Common myeloid progenitor, CD34-positive (primary cell): ENCODE measurements at regions not wholly inside any gene's neighbourhood (a gene's known extent, or its start where the extent isn't known, plus 50 kb on each side); places are given as distances from the start of the nearest gene placed in this dataset.
A peak's percentile ranks its signal among the peaks of the same experiment; 100 is the strongest.

Experiments used
- CTCF ChIA-PET: fragments of 350-600 bp; sonication (Branson Sonifier 250); formaldehyde crosslinking; loops from one replicate; lab custom pipeline; 2021; ENCODE audit warnings: antibody characterized with exemption; lab: Charles Lee
- POLR2A ChIA-PET: fragments of 350-600 bp; sonication (Branson Sonifier 250); formaldehyde crosslinking; loops from one replicate; lab custom pipeline; 2021; ENCODE audit warnings: antibody characterized with exemption; lab: Charles Lee
- DNase-seq, 3 donors: peaks; one replicate each; pipeline versions ENCODE4 v3.0.0 to v3.0.0-alpha.2; 2013
- H3K27ac ChIP-seq, 2 experiments: 1 replicate in 1 of 2; 2 replicates in 1 of 2; pipeline ENCODE4 v1.7.0; 2013; ENCODE audit warnings: inconsistent platforms in 2 of 2, low read length in 2 of 2, mild to moderate bottlenecking in 2 of 2, low read depth in 1 of 2, moderate library complexity in 1 of 2; ENCODE audit not compliant: severe bottlenecking in 2 of 2, insufficient read depth in 1 of 2, poor library complexity in 1 of 2
- H3K27me3 ChIP-seq, 5 experiments: replicated peaks in 2 of 5; 1 replicate in 3 of 5; 2 replicates in 2 of 5; pipeline versions ENCODE4 v1.6.1 to v1.7.0; 2013; ENCODE audit warnings: low read length in 4 of 5, mild to moderate bottlenecking in 2 of 5, moderate library complexity in 2 of 5, inconsistent platforms in 1 of 5; ENCODE audit not compliant: insufficient read depth in 5 of 5, control insufficient read depth in 4 of 5
- H3K36me3 ChIP-seq, 4 experiments: 1 replicate in 2 of 4; 2 replicates in 2 of 4; pipeline versions ENCODE4 v1.6.1 to v1.7.0; 2013; ENCODE audit warnings: low read length in 3 of 4, control low read depth in 1 of 4, mild to moderate bottlenecking in 1 of 4; ENCODE audit not compliant: control insufficient read depth in 4 of 4, insufficient read depth in 4 of 4
- H3K4me1 ChIP-seq, 4 experiments: 1 replicate in 3 of 4; 2 replicates in 1 of 4; pipeline versions ENCODE4 v1.6.1 to v1.7.1; 2013; ENCODE audit warnings: low read length in 3 of 4, mild to moderate bottlenecking in 3 of 4, control low read depth in 1 of 4, inconsistent platforms in 1 of 4, moderate library complexity in 1 of 4; ENCODE audit not compliant: control insufficient read depth in 4 of 4, insufficient read depth in 4 of 4; ENCODE audit errors: control extremely low read depth in 1 of 4
- H3K4me3 ChIP-seq, 7 experiments: 1 replicate in 4 of 7; 2 replicates in 3 of 7; pipeline versions ENCODE4 v1.5.1 to v1.7.0; 2013; ENCODE audit warnings: mild to moderate bottlenecking in 7 of 7, low read length in 6 of 7, moderate library complexity in 6 of 7, inconsistent platforms in 2 of 7, low read depth in 2 of 7, control low read depth in 1 of 7; ENCODE audit not compliant: insufficient read depth in 4 of 7, control insufficient read depth in 1 of 7; ENCODE audit errors: extremely low read depth in 1 of 7
- H3K9me3 ChIP-seq, 5 experiments: 1 replicate in 4 of 5; 2 replicates in 1 of 5; pipeline versions ENCODE4 v1.6.1 to v1.7.1; 2013; ENCODE audit warnings: low read length in 4 of 5, mild to moderate bottlenecking in 2 of 5, inconsistent platforms in 1 of 5, low read depth in 1 of 5, moderate library complexity in 1 of 5; ENCODE audit not compliant: control insufficient read depth in 4 of 5, insufficient read depth in 2 of 5; ENCODE audit errors: control extremely low read depth in 1 of 5
- WGBS: methylation state at CpG from one replicate; pipeline ENCODE4 v1.1.5; 2013; ENCODE audit not compliant: insufficient coverage; 5-methylcytosine and 5-hydroxymethylcytosine counted together

DNA sequence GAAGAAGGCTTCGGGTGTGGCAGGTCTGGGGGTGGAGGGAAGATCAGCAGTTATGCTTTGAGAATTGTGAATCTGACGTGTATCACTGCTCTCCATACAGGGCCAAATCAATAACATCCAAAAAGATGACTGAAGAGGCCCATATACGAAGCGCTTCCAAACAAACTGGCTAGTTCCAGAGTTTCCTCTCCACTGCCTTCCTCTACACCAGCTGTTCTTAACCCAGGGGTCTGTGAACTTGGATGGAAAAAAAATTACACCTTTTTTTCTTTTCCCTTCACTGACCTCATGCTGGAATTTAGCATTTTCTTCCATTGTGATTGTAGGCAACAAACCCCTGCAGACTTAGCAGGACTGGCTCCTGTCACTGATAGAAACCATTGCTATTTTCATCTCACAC is 77.1 kb upstream of the NBL1 start:
- no peak for DNase-seq
- no peak overlapping the region for H3K4me3 ChIP-seq
- no peak overlapping the region for H3K27ac ChIP-seq
- no peaks in the 10 kb centered on the region for H3K9me3 ChIP-seq
- POLR2A ChIA-PET: no interaction called here
- no peaks in the 10 kb centered on the region for H3K4me1 ChIP-seq
- CTCF ChIA-PET: no interaction called here
- WGBS: 100% methylated on average over 2 of the region's 4 CpGs
- peaks cover 0 to 2% (median 0%) of the 10 kb centered on the region in 5 experiments for H3K27me3 ChIP-seq
- no peaks in the 10 kb centered on the region for H3K36me3 ChIP-seq

DNA sequence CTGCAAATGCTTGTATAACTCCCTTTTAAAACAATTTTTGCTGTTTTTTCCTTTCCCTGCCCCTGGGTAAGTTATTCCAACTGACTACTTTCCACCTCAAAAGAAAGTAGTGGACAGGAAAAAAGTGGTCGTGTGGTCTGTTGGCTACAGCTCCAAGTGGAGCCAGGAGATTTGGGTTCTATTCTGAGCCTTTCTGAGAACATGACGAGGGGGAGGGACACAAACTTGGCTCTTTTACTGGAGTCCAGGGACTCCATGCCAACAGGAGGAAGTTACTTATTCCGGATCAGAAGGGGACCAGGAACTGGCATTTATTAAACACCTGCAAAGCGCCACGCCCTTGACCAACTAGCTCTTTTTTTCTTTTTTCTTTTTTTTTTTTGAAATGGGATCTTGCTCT is 79.0 kb upstream of the CAPZB start:
- Histone ChIP-seq H3K27me3 (peaks cover 0 to 2% (median 0%) of the 10 kb centered on the region in 5 experiments), H3K36me3 (no peaks in the 10 kb centered on the region), H3K4me3 (no peak overlapping the region), H3K27ac (no peak overlapping the region), H3K9me3 (no peaks in the 10 kb centered on the region), H3K4me1 (peaks cover 0 to 1% (median under 1%) of the 10 kb centered on the region in 4 experiments)
- ChIA-PET CTCF (interaction anchor here (0.9 to 1.5 kb wide), 3 partner anchors 17 to 85 kb away, joined by 3 to 4 read pairs (median 4); no protein-coding TSS in a partner anchor), POLR2A (no interaction called here)
- 69% methylated on average over 5 of the region's 5 CpGs for WGBS
- no peak for DNase-seq

DNA sequence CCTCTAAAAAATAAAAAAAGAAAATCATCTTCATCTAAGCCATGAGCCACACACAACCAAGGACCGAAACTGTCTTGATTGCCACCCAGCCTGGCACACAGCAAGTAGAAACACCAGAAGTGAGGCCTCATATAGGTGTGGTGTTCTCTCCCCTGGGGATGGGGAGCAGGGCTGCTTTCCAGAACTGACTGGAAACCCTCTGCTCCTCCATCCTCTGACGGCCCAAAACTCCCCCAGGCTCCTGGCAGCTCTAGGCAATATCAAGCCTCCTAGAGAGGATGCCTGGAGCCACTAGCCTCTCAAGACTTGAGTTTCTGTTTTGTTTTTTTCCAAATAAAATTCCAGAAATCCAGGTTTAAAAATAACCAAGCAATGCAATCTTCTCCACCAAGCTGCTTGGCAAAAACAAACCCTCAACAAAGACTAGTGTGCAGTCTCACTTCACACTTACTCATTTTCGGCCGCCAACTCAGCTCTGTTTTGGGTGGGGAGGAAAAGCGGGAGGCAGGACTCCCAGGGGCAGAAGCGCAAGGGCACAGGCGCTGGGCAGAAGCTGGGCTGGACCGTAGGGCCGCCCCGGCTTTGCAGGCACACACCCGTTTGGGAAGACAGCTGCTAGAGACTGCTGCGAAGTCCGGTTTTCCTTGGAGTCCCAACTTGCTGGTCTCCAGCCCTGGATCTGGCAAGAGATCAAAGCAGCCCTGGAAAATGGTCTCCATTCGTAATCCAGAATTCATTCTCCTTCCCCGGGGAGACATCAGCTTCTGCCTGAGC is 78.2 kb upstream of the CAPZB start:
- 92% methylated on average over 14 of the region's 15 CpGs for WGBS
- Histone ChIP-seq H3K4me1 (peaks cover 0 to 8% (median 4%) of the 10 kb centered on the region in 4 experiments), H3K9me3 (no peaks in the 10 kb centered on the region), H3K36me3 (no peaks in the 10 kb centered on the region), H3K4me3 (no peak overlapping the region), H3K27me3 (peaks cover 0 to 2% (median 0%) of the 10 kb centered on the region in 5 experiments), H3K27ac (no peak overlapping the region)
- DNase-seq: no peak
- ChIA-PET POLR2A (no interaction called here), CTCF (interaction anchor here (0.8 to 1.5 kb wide), 5 partner anchors 18 to 98 kb away, joined by 3 to 4 read pairs (median 4); no protein-coding TSS in a partner anchor)

DNA sequence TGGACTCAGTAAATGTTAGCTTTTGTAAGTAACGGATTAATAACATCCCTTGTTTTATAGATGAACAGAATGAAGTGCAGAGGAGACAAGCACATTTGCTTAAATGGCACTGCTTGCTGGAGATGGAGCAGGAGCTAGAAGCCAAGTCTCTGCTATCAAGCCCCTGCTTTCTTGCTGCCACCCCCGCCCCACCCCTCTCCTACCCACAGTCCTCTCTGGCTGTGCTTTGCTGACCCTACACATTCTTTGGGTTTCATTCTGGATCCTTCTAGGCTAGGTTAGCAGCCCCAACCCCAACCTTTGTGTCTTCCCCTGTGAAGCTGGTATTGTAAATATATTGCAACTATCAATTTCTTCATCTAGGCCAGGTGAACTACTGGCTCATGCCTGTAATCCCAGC is 77.5 kb upstream of the CAPZB start:
- POLR2A ChIA-PET: no interaction called here
- no peak for DNase-seq
- peaks cover 0 to 15% (median 7%) of the 10 kb centered on the region in 4 experiments for H3K4me1 ChIP-seq
- no peaks in the 10 kb centered on the region for H3K9me3 ChIP-seq
- CTCF ChIA-PET: interaction anchor here (0.8 to 2.1 kb wide), 5 partner anchors 19 to 97 kb away, joined by 3 to 11 read pairs (median 4); no protein-coding TSS in a partner anchor
- no peaks in the 10 kb centered on the region for H3K36me3 ChIP-seq
- WGBS: 100% methylated on average over 1 of the region's 2 CpGs
- no peak overlapping the region for H3K27ac ChIP-seq
- no peak overlapping the region for H3K4me3 ChIP-seq
- H3K27me3 ChIP-seq: peaks cover 0 to 2% (median 0%) of the 10 kb centered on the region in 5 experiments

DNA sequence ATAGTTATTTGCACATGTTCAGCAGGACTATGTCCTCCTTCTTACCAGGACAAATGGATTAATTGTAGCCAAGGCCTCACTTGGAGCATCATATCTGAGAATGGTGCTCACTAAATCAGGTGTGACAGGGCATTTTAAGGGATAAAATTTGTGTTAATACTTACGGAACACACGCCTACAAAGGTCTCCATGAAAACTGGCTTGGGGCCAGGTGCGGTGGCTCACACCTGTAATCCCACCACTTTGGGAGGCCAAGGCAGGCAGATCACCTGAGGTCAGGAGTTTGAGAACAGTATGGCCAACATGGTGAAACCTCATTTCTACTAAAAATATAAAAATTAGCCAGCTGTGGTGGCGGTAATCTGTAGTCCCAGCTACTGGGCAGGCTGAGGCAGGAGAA is 75.1 kb upstream of the CAPZB start:
- ChIA-PET POLR2A (no interaction called here), CTCF (interaction anchor here (1.0 to 1.2 kb wide), 2 partner anchors 61 to 92 kb away, joined by 3 read pairs; no protein-coding TSS in a partner anchor)
- no peak for DNase-seq
- H3K36me3 ChIP-seq: no peaks in the 10 kb centered on the region
- H3K9me3 ChIP-seq: no peaks in the 10 kb centered on the region
- peaks cover 0 to 16% (median 7%) of the 10 kb centered on the region in 4 experiments for H3K4me1 ChIP-seq
- H3K27me3 ChIP-seq: peaks cover 0 to 2% (median 0%) of the 10 kb centered on the region in 5 experiments
- 100% methylated on average over 4 of the region's 4 CpGs for whole genome bisulfite sequencing
- no peak overlapping the region for H3K27ac ChIP-seq
- H3K4me3 ChIP-seq: no peak overlapping the region

DNA sequence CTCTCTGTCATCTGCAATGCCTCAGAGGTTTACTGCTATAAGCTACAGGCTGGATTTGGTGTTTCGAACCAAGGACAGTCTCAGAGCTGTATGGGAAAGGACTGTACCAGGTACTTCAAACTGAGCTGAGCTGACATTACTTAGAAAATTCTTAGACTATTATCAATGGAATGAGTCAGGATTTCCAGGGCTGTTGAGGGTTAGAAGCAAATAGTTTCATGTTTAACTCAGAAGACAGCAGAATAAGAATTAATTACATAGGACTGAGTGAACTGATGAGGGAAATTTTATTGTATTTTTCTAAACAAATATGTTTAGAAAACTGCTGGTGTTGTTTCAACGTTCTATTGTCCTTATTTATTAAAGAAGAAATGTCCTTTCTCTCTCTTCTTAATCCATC is 74.3 kb upstream of the CAPZB start:
- WGBS: 100% methylated on average over 1 of the region's 2 CpGs
- POLR2A ChIA-PET: no interaction called here
- H3K27ac ChIP-seq: no peak overlapping the region
- no peak overlapping the region for H3K4me3 ChIP-seq
- no peaks in the 10 kb centered on the region for H3K9me3 ChIP-seq
- H3K27me3 ChIP-seq: peaks cover 0 to 2% (median 0%) of the 10 kb centered on the region in 5 experiments
- H3K36me3 ChIP-seq: no peaks in the 10 kb centered on the region
- peaks cover 0 to 16% (median 7%) of the 10 kb centered on the region in 4 experiments for H3K4me1 ChIP-seq
- CTCF ChIA-PET: no interaction called here
- peak; percentile 5 to 37 (median 32) for DNase-seq

DNA sequence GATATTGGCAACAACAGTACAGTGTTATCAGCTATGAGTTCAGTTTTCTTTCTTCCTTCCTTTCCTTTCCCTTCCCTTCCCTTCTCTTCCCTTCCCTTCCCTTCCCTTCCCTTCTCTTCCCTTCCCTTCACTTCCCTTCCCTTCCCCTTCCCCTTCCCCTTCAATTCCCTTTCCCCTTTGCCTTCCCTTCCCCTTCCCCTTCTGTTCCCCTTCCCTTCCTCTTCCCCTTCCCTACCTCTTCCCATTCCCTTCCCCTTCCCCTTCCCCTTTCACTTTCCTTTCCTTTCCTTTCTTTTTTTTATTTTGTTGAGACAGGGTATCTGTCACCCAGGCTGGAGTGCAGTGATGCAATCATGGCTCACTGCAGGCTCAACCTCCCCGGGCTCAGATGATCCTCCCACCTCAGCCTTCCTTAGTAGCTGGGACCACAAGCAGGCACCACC is 72.3 kb upstream of the CAPZB start:
- Histone ChIP-seq H3K27me3 (no peaks in the 10 kb centered on the region), H3K27ac (no peak overlapping the region), H3K4me1 (peaks cover 0 to 16% (median 7%) of the 10 kb centered on the region in 4 experiments), H3K36me3 (no peaks in the 10 kb centered on the region), H3K9me3 (no peaks in the 10 kb centered on the region), H3K4me3 (no peak overlapping the region)
- no CpG with 5 or more reads among the region's 1 CpG for WGBS
- ChIA-PET POLR2A (no interaction called here), CTCF (interaction anchor here (0.9 to 1.6 kb wide), 4 partner anchors 50 to 78 kb away, joined by 3 to 5 read pairs (median 4); no protein-coding TSS in a partner anchor)
- peak in 2 of 3 donors; percentile 21 to 26 for DNase-seq
